Spleen (tissue), 7 donors: ENCODE measurements at regions not wholly inside any gene's neighbourhood (a gene's known extent, or its start where the extent isn't known, plus 50 kb on each side); places are given as distances from the start of the nearest gene placed in this dataset.

Source experiments
- CTCF ChIP-seq, 11 experiments: fragments of 200-600 bp in 7 of 11; fragments of 450-650 bp in 4 of 11; sonication (generic) in 4 of 11; IDR thresholded peaks in 8 of 11; conservative IDR thresholded peaks in 3 of 11; 1 replicate in 7 of 11; 2 replicates in 4 of 11; pipeline versions ENCODE4 v1.4.0 to v1.8.0; 2016 to 2021; ENCODE audit warnings: antibody characterized with exemption in 11 of 11, inconsistent platforms in 4 of 11, mild to moderate bottlenecking in 1 of 11
- POLR2A ChIP-seq, 3 donors: fragments of 450-650 bp; IDR thresholded peaks; one replicate each; pipeline ENCODE4 v1.5.1; 2017; ENCODE audit warnings: antibody characterized with exemption in 3 of 3, mild to moderate bottlenecking in 1 of 3
- donor health status: DM: no; HTN: no; CAD: no; lungs with moderate emphysema.
- donor health status: DM: no; HTN: no; CAD: no.
- donor health status: DM: no; HTN: no; CAD: no.

DNA sequence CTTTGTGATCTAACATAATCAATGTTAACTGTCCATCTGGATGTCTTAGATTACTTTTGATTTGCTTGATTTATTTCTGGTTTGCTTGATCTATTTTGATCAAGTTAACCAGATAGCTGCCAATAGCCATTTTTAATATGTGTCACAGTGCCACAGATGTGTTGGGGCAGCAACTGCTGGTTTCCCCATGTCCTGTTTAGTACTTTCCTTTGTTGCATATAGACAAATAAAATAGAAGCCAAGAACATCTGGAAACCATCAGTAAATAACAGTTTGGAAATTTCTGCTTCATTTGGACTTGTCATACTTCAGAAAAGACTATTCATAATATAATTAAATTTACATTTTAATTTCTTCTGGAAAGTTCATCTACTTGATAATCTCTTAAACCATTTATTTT lies 145.6 kb upstream of the C21orf91 start:
- TF ChIP-seq CTCF (IDR thresholded peaks at IDR 0.05 in 8 of 11, conservative IDR thresholded peaks at IDR 0.05 in 3 of 11) (no peak), POLR2A (IDR thresholded peaks at IDR 0.05) (no peak)
